Epithelial cell of esophagus (primary cell): ENCODE measurements at regions not wholly inside any gene's neighbourhood (a gene's known extent, or its start where the extent isn't known, plus 50 kb on each side); places are given as distances from the start of the nearest gene placed in this dataset.

Experiments
- DNase-seq: peaks from one replicate; pipeline ENCODE4 v3.0.0; 2010; ENCODE audit warnings: low read depth
- H3K4me3 ChIP-seq: 2 replicates; pipeline ENCODE4 v1.5.1; 2011; ENCODE audit warnings: mild to moderate bottlenecking, low read length, control low read depth
- TF ChIP-seq, protein P1 (sequence below): IDR thresholded peaks from 2 replicates; pipeline ENCODE4 v1.5.1; 2011; ENCODE audit warnings: low read depth, mild to moderate bottlenecking, low read length, control low read depth, inconsistent platforms; ENCODE audit not compliant: insufficient read depth; ENCODE audit errors: missing control alignments

DNA sequence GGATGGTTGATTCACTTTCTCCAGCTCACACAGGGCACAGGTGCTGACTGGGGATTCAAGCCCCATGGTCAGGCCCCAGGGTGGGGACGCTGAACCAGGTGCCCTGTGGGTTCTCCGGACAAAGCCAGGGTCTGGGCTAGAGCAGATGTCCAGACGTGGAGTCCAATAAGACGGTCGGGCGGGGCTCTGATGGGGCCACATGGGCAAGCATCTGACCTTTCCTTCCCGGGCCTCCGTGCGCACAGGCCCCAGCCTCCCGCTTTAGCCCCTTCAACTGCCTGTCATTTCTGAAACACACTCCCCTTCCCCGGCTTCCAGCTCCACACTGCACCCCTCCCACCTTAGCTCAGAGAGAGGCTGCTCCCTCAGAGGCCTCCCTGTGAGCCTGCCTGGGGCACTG lies 153.0 kb upstream of the PPP2R2D start:
- no peak overlapping the region for H3K4me3 ChIP-seq
- TF ChIP-seq, protein P1, sequence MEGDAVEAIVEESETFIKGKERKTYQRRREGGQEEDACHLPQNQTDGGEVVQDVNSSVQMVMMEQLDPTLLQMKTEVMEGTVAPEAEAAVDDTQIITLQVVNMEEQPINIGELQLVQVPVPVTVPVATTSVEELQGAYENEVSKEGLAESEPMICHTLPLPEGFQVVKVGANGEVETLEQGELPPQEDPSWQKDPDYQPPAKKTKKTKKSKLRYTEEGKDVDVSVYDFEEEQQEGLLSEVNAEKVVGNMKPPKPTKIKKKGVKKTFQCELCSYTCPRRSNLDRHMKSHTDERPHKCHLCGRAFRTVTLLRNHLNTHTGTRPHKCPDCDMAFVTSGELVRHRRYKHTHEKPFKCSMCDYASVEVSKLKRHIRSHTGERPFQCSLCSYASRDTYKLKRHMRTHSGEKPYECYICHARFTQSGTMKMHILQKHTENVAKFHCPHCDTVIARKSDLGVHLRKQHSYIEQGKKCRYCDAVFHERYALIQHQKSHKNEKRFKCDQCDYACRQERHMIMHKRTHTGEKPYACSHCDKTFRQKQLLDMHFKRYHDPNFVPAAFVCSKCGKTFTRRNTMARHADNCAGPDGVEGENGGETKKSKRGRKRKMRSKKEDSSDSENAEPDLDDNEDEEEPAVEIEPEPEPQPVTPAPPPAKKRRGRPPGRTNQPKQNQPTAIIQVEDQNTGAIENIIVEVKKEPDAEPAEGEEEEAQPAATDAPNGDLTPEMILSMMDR = no peak
- DNase-seq = no peak

DNA sequence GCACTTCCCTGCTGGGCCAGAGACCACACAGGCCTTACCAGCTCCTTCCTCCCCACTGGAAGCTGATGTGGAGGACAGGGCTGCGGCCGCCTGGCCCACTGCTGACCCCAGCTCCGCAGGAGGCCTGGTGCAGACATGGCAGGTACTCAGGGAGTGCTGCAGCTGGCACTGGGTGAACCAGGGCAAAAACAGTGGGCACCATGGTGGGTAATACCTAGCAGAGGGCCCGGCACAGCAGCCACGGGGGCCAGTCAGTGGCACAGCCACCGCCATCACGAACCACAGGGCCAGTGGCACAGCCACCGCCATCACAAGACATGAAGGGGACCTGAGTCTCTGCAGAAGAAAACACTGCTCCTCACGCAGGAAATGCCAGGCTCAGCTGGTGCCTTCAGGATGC lies 152.6 kb upstream of the PPP2R2D start:
- TF ChIP-seq, protein P1 = no peak
- H3K4me3 ChIP-seq = no peak overlapping the region
- DNase-seq = no peak

DNA sequence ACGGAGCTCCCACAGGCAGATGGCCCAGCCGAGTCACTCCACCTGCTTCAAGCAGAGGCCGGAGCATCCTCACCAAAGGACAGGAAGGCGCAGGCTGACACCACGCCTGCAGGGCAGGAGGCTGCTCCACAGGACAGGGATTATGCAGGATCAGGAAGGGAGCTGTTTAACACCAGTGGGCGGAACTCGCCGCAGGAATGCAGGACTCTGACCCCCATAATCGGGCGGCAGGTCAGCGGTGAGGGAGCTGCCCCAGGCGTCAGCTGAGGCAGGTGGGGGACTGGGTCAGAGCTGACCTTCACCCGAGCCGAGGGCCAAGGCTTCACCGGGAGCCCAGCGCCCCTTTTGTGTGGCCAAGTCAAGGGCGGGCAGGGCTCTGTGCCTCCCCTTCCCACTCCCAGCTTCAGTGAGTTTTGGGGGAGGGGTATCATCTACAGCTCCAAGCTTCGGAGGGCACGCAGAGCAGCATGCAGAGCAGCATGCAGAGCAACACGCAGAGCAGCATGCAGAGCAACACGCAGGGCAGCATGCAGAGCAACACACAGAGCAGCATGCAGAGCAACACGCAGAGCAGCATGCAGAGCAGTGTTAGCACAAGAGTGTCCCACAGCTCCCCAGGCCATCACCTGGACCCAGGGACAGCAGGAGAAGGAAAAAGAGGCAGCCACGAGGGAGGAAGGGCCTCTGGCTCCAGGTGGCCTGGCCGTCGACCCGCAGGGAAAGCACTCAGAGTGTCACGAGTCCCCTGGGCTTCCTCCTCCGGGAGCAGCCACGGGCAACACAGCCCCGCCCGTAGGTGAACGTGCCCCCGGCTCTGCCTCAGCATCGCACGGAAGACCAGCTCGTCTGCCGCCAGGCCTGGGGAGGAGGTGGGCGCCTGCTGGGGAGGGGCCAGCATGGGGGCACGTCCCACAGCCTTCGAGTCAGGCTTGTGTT lies 151.7 kb upstream of the PPP2R2D start:
- TF ChIP-seq, protein P1 = no peak
- DNase-seq = no peak
- no peak overlapping the region for H3K4me3 ChIP-seq

DNA sequence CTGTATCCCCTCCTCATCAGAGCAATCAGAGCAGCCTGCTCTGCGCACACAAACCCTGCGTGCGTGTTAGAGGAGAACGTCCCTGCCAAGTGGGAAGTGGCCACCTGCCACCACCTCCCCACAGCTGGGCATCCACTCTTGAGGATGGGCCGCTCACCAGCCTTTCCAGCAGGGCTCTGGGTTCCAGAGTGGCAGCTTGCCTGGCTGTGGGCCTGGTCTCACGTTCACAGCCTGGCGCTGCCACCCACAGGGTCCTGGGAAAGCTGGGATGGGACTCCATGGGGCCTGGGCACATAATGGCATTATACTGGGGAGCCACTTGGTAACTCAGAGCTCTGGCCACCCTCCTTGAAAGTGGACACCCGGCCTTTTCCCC lies 151.1 kb upstream of the PPP2R2D start:
- no peak overlapping the region for H3K4me3 ChIP-seq
- TF ChIP-seq, protein P1 = no peak
- DNase-seq = no peak

DNA sequence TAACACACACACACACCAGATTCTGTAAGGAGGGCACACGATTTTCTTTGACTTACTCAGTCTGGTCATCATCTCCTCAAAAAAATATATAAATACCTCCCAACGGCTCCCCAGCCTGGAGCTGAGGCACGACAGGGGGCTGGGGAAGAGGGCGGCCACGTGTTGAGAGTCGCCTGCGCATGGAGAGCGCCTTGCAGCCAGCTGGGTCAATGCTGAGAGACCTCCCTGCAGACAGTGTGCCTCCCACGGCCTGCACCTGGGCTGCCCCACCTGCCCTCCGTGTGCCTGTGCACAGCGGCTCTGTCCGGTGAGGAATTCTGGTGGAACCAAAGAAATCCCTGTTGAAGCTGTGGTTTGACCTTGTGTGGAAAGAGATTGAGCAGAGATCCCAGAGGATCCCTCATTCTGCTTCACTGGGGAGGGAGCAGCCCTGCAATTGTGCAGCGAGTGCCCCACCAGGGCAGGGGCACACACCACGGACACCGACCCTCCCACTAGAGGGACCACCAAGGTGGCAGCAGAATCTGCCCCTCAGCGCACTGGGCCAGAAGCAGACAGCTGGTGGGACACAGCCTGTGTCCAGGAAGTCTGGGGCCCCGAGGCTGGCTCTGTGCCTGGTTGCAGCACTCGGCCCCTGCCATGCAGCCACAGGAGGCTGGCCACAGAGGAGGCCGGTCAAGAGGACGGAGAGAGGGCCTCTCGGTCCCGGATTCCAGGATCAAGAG lies 150.5 kb upstream of the PPP2R2D start:
- no peak for DNase-seq
- TF ChIP-seq, protein P1 = no peak
- no peak overlapping the region for H3K4me3 ChIP-seq

DNA sequence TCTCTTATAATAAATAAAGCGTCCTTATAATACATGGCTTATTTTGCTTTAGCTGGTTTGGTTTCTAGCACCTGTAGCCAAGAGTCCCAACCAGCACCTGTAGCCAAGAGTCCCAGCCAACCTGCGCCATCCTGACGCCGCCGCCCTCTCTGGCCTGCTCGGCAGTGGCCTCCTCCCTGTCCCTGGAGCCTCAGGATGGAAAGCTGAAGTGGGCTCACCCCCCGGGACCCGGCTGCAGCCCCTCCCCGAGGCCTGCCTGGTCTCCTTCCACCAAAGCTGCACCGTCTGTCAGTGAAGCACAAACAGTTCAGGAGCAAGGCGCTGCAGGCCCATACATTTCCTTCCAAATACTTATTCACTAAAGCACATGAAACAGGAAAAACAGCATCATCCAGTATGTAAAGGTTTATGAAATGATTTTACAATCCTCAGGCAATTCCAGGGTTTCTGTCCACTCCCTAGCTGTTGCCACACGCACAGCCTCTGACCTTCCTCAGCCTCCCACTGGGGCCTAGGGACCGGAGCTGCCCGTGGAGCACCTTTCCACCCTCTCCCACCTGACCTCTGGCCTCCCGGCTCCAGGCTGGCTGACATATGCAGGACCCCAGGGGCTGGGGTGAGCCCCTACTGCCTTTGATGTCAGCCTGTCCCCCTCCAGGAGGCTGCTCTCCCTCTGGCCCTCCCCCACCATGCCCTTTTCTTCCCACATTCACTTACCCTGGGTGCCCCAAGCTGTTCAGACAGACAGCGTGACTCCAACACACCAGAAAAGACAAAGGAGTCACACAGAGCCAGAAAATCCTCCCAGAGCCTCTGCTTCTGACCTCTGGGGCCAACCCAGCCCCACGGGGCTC lies 149.6 kb upstream of the PPP2R2D start:
- peak; percentile 7 for DNase-seq
- H3K4me3 ChIP-seq = no peak overlapping the region
- TF ChIP-seq, protein P1 = no peak
